ENCODE measurements at regions not wholly inside any gene's neighbourhood (a gene's known extent, or its start where the extent isn't known, plus 50 kb on each side); places are given as distances from the start of the nearest gene placed in this dataset.

- TF ChIP-seq CTCF (IDR thresholded peaks at IDR 0.05; ENCODE audit: low read length), result no peak
- TF ChIP-seq EZH2phosphoT487 (IDR thresholded peaks at IDR 0.05; ENCODE audit: low read length), result no peak
- no peak for TF ChIP-seq EZH2 (optimal IDR thresholded peaks at IDR 0.05; ENCODE audit: low read depth, low read length)
These were observed 109.1 kb downstream of the TMEM17 start for GRCh38 chr2:62396880-62397279.

Measured in MM.1S (cell line).